Ovary (tissue), 3 donors: ENCODE measurements at regions not wholly inside any gene's neighbourhood (a gene's known extent, or its start where the extent isn't known, plus 50 kb on each side); places are given as distances from the start of the nearest gene placed in this dataset.

Experiments used
- CTCF ChIP-seq, 3 donors: fragments of 450-650 bp in 2 of 3; fragments of 200-600 bp in 1 of 3; IDR thresholded peaks; one replicate each; pipeline versions ENCODE4 v1.5.1 to v1.8.0; 2016 to 2022; ENCODE audit warnings: antibody characterized with exemption in 3 of 3, mild to moderate bottlenecking in 1 of 3
- EP300 ChIP-seq: sonication (generic); formaldehyde crosslinking; IDR thresholded peaks from one replicate; pipeline ENCODE4 v1.6.1; 2017; ENCODE audit warnings: antibody characterized with exemption
- POLR2A ChIP-seq: fragments of 450-650 bp; IDR thresholded peaks from one replicate; pipeline ENCODE4 v1.6.1; 2017; ENCODE audit warnings: antibody characterized with exemption, mild to moderate bottlenecking, moderate library complexity
- donor health status: DM: no; HTN: no; CAD: no.

- TF ChIP-seq CTCF (IDR thresholded peaks at IDR 0.05) (no peak), EP300 (no peak), POLR2A (no peak)
Observed at GRCh38 chr13:68081061-68081460, 850.9 kb upstream of the PCDH9 start.
